Stomach (tissue), 4 donors: ENCODE measurements at regions not wholly inside any gene's neighbourhood (a gene's known extent, or its start where the extent isn't known, plus 50 kb on each side); places are given as distances from the start of the nearest gene placed in this dataset.

ENCODE experiments used
- CTCF ChIP-seq, 7 experiments: fragments of 450-650 bp in 4 of 7; fragments of 200-600 bp in 3 of 7; sonication (generic) in 3 of 7; IDR thresholded peaks; one replicate each; pipeline ENCODE4 v1.5.1; 2016 to 2019; ENCODE audit warnings: antibody characterized with exemption in 7 of 7, control low read depth in 2 of 7, mild to moderate bottlenecking in 1 of 7
- POLR2A ChIP-seq, 4 donors: fragments of 450-650 bp; IDR thresholded peaks; one replicate each; pipeline ENCODE4 v1.6.1; 2016; ENCODE audit warnings: antibody characterized with exemption in 4 of 4, control low read depth in 2 of 4, mild to moderate bottlenecking in 1 of 4, moderate library complexity in 1 of 4
- POLR2AphosphoS5 ChIP-seq, 3 donors: sonication (generic); formaldehyde crosslinking; IDR thresholded peaks; one replicate each; pipeline ENCODE4 v1.6.1; 2016; ENCODE audit warnings: antibody characterized with exemption in 3 of 3

DNA sequence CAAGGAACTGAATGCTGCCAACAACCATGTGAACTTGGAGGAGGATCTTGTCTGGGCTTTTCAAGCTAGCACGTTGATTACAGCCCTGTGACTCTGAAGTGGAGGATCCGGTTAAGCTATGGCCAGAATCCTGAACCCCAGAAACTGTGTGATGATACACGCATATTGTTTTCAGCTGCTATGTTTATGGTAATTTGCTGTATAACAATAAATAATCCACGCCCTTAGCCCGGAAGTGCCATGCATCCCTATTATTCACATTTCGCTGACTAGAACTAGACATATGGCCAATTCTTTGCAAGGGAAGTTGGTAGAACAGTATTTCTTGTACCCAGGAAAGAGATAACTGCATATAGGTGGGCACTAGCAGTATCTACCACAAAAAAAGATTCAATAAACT lies 510.8 kb upstream of the BTBD3 start:
- TF ChIP-seq CTCF (IDR thresholded peaks at IDR 0.05), result no peak
- no peak for TF ChIP-seq POLR2A (IDR thresholded peaks at IDR 0.05)
- TF ChIP-seq POLR2AphosphoS5 (IDR thresholded peaks at IDR 0.05), result no peak
